NB4 (cell line): ENCODE measurements at regions not wholly inside any gene's neighbourhood (a gene's known extent, or its start where the extent isn't known, plus 50 kb on each side); places are given as distances from the start of the nearest gene placed in this dataset.

Experiments used
- DNase-seq: peaks from one replicate; pipeline ENCODE4 v3.0.0; 2010; ENCODE audit warnings: low read depth
- H3K4me3 ChIP-seq: one replicate; pipeline ENCODE4 v1.5.1; 2011; ENCODE audit warnings: mild to moderate bottlenecking, low read depth, low read length, moderate library complexity
- MYC ChIP-seq: IDR thresholded peaks from 2 replicates; pipeline ENCODE4 v1.6.1; 2011; ENCODE audit warnings: low read depth, low read length
- POLR2A ChIP-seq: IDR thresholded peaks from 2 replicates; pipeline ENCODE4 v1.6.1; 2011; ENCODE audit warnings: mild to moderate bottlenecking; ENCODE audit not compliant: insufficient read length; ENCODE audit errors: extremely low read depth
- TF ChIP-seq, protein P1 (sequence below): IDR thresholded peaks from 2 replicates; pipeline ENCODE4 v1.6.1; 2011; ENCODE audit warnings: low read depth, low read length
- TF ChIP-seq, protein P2 (sequence below): IDR thresholded peaks from one replicate; pipeline ENCODE4 v1.5.1; 2012; ENCODE audit warnings: low read depth, low read length

DNA sequence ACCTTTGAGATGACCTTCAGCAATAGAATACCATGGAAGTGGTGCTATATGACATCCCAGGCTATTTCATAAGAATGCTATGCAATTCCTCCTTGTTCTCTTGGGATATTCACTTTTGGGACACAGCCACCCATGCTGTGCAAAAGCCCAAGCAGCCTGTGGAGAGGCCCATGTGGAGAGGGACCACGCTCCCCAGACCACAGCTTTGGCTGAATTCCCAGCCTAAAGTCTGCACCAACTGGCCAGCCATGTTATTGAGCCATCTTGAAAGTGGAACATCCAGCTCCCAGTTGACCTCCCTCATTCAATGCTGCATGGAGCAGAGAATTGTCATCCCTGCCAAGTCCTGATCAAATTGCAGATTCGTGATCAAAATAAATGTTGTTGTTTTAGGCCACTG is 275.1 kb downstream of the SUDS3 start:
- DNase-seq: no peak
- H3K4me3 ChIP-seq: no peak overlapping the region
- no peak for TF ChIP-seq MYC
- TF ChIP-seq, protein P1, sequence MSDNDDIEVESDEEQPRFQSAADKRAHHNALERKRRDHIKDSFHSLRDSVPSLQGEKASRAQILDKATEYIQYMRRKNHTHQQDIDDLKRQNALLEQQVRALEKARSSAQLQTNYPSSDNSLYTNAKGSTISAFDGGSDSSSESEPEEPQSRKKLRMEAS: no peak
- no peak for TF ChIP-seq POLR2A
- TF ChIP-seq, protein P2, sequence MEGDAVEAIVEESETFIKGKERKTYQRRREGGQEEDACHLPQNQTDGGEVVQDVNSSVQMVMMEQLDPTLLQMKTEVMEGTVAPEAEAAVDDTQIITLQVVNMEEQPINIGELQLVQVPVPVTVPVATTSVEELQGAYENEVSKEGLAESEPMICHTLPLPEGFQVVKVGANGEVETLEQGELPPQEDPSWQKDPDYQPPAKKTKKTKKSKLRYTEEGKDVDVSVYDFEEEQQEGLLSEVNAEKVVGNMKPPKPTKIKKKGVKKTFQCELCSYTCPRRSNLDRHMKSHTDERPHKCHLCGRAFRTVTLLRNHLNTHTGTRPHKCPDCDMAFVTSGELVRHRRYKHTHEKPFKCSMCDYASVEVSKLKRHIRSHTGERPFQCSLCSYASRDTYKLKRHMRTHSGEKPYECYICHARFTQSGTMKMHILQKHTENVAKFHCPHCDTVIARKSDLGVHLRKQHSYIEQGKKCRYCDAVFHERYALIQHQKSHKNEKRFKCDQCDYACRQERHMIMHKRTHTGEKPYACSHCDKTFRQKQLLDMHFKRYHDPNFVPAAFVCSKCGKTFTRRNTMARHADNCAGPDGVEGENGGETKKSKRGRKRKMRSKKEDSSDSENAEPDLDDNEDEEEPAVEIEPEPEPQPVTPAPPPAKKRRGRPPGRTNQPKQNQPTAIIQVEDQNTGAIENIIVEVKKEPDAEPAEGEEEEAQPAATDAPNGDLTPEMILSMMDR: no peak

DNA sequence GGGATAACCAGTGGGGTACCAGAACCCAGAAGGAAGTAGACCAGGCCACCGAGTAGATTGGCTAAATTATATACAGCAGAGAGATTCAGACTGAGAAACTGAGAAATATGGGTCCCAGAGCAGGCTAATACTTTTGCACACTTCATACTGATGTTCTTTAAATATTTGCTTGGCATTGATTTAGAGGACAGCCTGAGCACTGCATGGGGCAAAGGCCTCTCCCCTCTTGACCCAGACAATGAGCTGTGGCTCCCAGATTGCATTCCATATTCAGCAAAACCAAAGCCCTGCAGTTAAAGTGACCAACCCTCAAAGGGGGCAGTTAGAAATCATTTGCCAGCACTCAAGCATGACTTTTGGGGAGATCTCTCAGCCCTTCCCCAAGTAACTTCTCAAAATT is 279.2 kb downstream of the SUDS3 start:
- H3K4me3 ChIP-seq: no peak overlapping the region
- TF ChIP-seq POLR2A: no peak
- TF ChIP-seq, protein P2: no peak
- TF ChIP-seq, protein P1: no peak
- TF ChIP-seq MYC: no peak
- no peak for DNase-seq

DNA sequence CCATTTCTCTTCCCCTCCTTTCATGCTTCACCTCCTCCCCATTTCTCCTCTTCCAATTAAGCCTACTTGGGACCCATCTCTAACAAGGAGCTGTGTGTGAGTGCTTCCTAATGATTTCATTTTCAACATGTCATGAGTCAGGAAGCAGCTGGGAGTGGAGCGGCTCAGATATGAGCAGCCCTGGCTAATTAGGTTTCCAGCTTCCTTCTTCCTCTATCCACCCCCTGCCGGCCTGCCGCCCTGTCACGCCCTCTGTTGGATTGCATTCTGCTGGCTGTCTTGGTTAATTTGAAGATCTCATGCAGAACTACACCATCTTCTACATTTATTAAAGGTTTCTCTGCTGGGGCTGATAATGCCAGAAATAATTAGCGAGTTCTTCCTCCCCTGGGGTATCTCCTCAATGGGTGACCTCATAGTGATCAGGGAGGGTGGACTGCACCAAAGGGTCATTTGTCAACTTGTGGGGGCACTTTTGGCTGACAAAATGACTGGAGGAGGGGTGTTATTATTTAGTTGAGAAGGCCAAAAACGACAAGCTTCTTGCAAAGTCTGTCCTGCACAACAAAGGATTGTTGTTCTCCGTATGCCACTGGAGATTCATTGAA is 300.9 kb upstream of the SRRM4 start:
- peak; percentile 24 for DNase-seq
- no peak overlapping the region for H3K4me3 ChIP-seq
- TF ChIP-seq, protein P2: peak; percentile 10
- no peak for TF ChIP-seq MYC

DNA sequence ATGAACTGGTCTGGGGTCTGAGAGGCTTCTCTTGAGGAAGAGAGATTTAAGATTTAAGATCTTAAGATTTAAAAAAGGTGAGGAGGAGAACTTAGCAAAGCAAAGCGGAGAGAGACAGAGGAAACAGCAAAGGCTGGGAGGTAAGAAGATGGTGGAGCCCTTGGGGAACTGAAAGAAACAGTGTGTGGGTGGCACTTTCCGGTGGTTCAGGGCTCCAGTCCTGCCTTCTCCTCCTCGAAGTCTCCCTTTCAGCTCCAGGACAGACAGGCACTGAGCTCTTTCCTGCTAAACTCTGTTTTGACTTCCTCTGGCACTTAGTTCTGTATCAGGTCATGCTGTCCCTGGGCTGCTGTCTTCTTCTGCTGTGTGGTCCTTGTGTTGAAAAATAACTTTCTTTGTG is 298.7 kb upstream of the SRRM4 start:
- TF ChIP-seq, protein P1: no peak
- no peak for TF ChIP-seq MYC
- TF ChIP-seq POLR2A: no peak
- TF ChIP-seq, protein P2: no peak
- no peak for DNase-seq
- H3K4me3 ChIP-seq: no peak overlapping the region

DNA sequence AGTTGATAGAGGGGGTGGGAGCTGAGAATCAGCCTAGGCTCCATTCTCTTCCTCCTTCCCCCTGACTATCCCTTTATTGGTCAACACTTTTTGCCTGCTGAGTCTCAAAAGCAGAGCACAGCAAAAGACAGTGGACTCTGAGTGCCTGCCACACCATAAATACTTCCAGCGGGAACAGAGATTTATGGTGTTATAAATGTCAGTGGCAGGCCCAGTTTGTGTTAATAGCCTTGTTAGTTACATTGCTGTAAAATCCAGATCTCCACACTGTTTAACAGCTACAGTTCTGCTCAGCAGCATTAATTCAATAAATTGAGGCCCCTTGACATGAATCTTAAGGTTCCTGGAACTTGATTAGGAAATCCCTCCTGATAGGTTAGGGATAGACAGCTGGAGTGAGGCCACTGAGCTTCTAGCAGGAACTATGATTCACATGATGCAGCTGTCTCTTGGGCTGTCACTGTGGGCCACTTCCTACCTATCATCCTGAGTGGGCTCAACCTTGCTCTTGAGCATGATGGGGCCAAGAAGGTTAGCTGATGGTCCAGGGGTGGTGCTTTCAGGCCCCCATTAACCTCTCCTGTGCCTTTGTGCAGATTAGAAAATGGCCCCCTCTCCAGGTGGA is 295.2 kb upstream of the SRRM4 start:
- TF ChIP-seq MYC (no peak), POLR2A (no peak)
- TF ChIP-seq, protein P1: no peak
- TF ChIP-seq, protein P2: no peak
- H3K4me3 ChIP-seq: no peak overlapping the region
- DNase-seq: no peak
